Mesothelial cell of epicardium (in vitro differentiated cells): ENCODE measurements at regions not wholly inside any gene's neighbourhood (a gene's known extent, or its start where the extent isn't known, plus 50 kb on each side); places are given as distances from the start of the nearest gene placed in this dataset.
A peak's percentile ranks its signal among the peaks of the same experiment; 100 is the strongest.

Experiments
- DNase-seq, 2 experiments: peaks; one replicate each; pipeline ENCODE4 v3.0.0; 2021; ENCODE audit warnings: low spot score in 2 of 2; ENCODE audit not compliant: unreplicated experiment in 2 of 2
- H3K27ac Mint-ChIP-seq: 2 replicates; pipeline ENCODE4 v1.8.0; 2021; ENCODE audit warnings: mixed read lengths
- H3K27me3 Mint-ChIP-seq: 2 replicates; pipeline ENCODE4 v1.8.0; 2021; ENCODE audit warnings: low read depth, mixed read lengths
- H3K36me3 Mint-ChIP-seq: 2 replicates; pipeline ENCODE4 v1.8.0; 2021; ENCODE audit warnings: mixed read lengths
- H3K4me1 Mint-ChIP-seq: 2 replicates; pipeline ENCODE4 v1.8.0; 2021; ENCODE audit warnings: mixed read lengths
- H3K4me3 Mint-ChIP-seq: 2 replicates; pipeline ENCODE4 v1.8.0; 2021; ENCODE audit warnings: mild to moderate bottlenecking, moderate library complexity, mixed read lengths
- H3K9me3 Mint-ChIP-seq: 2 replicates; pipeline ENCODE4 v1.8.0; 2021; ENCODE audit warnings: mixed read lengths
- CTCF ChIP-seq: fragments of 200-600 bp; sonication (generic); IDR thresholded peaks from one replicate; pipeline ENCODE4 v1.5.0; 2021; ENCODE audit warnings: antibody characterized with exemption; ENCODE audit not compliant: unreplicated experiment

- H3K27me3 Mint-ChIP-seq: peaks cover 2% of the 10 kb centered on the region
- peaks cover 3% of the 10 kb centered on the region for H3K9me3 Mint-ChIP-seq
- TF ChIP-seq CTCF: no peak
- H3K4me1 Mint-ChIP-seq: peaks cover 5% of the 10 kb centered on the region
- no peak overlapping the region for H3K4me3 Mint-ChIP-seq
- DNase-seq: no peak
- H3K36me3 Mint-ChIP-seq: no peaks in the 10 kb centered on the region
- no peak overlapping the region for H3K27ac Mint-ChIP-seq
Observed at GRCh38 chr10:80759693-80760092, 222.0 kb downstream of the SH2D4B start.

- no peak for DNase-seq
- TF ChIP-seq CTCF: no peak
- no peak overlapping the region for H3K4me3 Mint-ChIP-seq
- H3K4me1 Mint-ChIP-seq: peaks cover 5% of the 10 kb centered on the region
- no peaks in the 10 kb centered on the region for H3K36me3 Mint-ChIP-seq
- peaks cover 7% of the 10 kb centered on the region for H3K9me3 Mint-ChIP-seq
- H3K27ac Mint-ChIP-seq: peak overlapping the region; percentile 12
- peaks cover 6% of the 10 kb centered on the region for H3K27me3 Mint-ChIP-seq
Observed at GRCh38 chr10:80760914-80761371, 223.2 kb downstream of the SH2D4B start.

GRCh38 chr10:80767963-80768362, 230.3 kb downstream of the SH2D4B start:
- Mint-ChIP-seq H3K9me3 (peaks cover 7% of the 10 kb centered on the region), H3K27ac (no peak overlapping the region), H3K36me3 (no peaks in the 10 kb centered on the region), H3K27me3 (peaks cover 4% of the 10 kb centered on the region), H3K4me1 (no peaks in the 10 kb centered on the region), H3K4me3 (no peak overlapping the region)
- DNase-seq: no peak
- TF ChIP-seq CTCF: no peak

- DNase-seq: no peak
- H3K4me3 Mint-ChIP-seq: no peak overlapping the region
- no peak for TF ChIP-seq CTCF
- H3K27ac Mint-ChIP-seq: no peak overlapping the region
- no peaks in the 10 kb centered on the region for H3K36me3 Mint-ChIP-seq
- H3K9me3 Mint-ChIP-seq: peaks cover 4% of the 10 kb centered on the region
- peaks cover 4% of the 10 kb centered on the region for H3K27me3 Mint-ChIP-seq
- no peaks in the 10 kb centered on the region for H3K4me1 Mint-ChIP-seq
Observed at GRCh38 chr10:80769700-80770160, 232.0 kb downstream of the SH2D4B start.

GRCh38 chr10:80770239-80770638, 232.5 kb downstream of the SH2D4B start:
- H3K27me3 Mint-ChIP-seq: peaks cover 4% of the 10 kb centered on the region
- no peak overlapping the region for H3K27ac Mint-ChIP-seq
- no peaks in the 10 kb centered on the region for H3K9me3 Mint-ChIP-seq
- no peak for DNase-seq
- no peak for TF ChIP-seq CTCF
- H3K4me1 Mint-ChIP-seq: no peaks in the 10 kb centered on the region
- no peak overlapping the region for H3K4me3 Mint-ChIP-seq
- H3K36me3 Mint-ChIP-seq: no peaks in the 10 kb centered on the region

GRCh38 chr10:80771285-80771684, 233.6 kb downstream of the SH2D4B start:
- Mint-ChIP-seq H3K27me3 (peaks cover 2% of the 10 kb centered on the region), H3K9me3 (no peaks in the 10 kb centered on the region), H3K4me1 (no peaks in the 10 kb centered on the region), H3K36me3 (no peaks in the 10 kb centered on the region), H3K4me3 (no peak overlapping the region), H3K27ac (no peak overlapping the region)
- no peak for DNase-seq
- TF ChIP-seq CTCF: no peak
